Fibroblast of villous mesenchyme (primary cell): ENCODE measurements at regions not wholly inside any gene's neighbourhood (a gene's known extent, or its start where the extent isn't known, plus 50 kb on each side); places are given as distances from the start of the nearest gene placed in this dataset.

Source experiments
- DNase-seq: peaks from one replicate; pipeline ENCODE4 v3.0.0-alpha.2; 2010; ENCODE audit warnings: low read depth
- H3K4me3 ChIP-seq: 2 replicates; pipeline ENCODE4 v1.5.1; 2011; ENCODE audit warnings: low read depth, mild to moderate bottlenecking, low read length
- TF ChIP-seq, protein P1 (sequence below): IDR thresholded peaks from 2 replicates; pipeline ENCODE4 v1.5.1; 2012; ENCODE audit warnings: low read depth, mild to moderate bottlenecking, low read length; ENCODE audit not compliant: insufficient read depth

- no peak overlapping the region for H3K4me3 ChIP-seq
- no peak for DNase-seq
- TF ChIP-seq, protein P1, sequence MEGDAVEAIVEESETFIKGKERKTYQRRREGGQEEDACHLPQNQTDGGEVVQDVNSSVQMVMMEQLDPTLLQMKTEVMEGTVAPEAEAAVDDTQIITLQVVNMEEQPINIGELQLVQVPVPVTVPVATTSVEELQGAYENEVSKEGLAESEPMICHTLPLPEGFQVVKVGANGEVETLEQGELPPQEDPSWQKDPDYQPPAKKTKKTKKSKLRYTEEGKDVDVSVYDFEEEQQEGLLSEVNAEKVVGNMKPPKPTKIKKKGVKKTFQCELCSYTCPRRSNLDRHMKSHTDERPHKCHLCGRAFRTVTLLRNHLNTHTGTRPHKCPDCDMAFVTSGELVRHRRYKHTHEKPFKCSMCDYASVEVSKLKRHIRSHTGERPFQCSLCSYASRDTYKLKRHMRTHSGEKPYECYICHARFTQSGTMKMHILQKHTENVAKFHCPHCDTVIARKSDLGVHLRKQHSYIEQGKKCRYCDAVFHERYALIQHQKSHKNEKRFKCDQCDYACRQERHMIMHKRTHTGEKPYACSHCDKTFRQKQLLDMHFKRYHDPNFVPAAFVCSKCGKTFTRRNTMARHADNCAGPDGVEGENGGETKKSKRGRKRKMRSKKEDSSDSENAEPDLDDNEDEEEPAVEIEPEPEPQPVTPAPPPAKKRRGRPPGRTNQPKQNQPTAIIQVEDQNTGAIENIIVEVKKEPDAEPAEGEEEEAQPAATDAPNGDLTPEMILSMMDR, result no peak
Observed at GRCh38 chr9:96164268-96164683, 137.7 kb downstream of the HSD17B3 start.

GRCh38 chr9:96163712-96164111, 138.3 kb downstream of the HSD17B3 start:
- no peak overlapping the region for H3K4me3 ChIP-seq
- TF ChIP-seq, protein P1, result no peak
- no peak for DNase-seq

DNA sequence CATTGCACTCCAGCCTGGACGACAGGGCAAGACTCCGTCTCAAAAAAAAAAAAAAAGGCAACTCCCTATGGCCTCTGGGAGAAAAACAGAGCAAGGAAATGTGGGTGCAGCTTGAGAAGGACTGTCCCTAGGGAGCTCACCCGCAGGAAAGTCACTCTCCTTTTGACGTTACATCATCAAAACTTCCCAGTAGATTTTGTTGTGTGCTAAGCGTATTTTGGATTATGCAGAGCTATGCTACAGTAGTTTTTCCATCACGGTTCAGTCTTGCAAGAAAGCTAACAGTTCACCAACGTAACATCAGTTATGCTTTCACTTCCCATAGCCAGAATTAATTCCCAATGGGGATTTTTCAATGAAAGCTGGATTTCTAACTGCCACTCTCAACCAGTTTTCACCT, 138.8 kb downstream of the HSD17B3 start:
- TF ChIP-seq, protein P1, result no peak
- no peak overlapping the region for H3K4me3 ChIP-seq
- DNase-seq, result no peak

DNA sequence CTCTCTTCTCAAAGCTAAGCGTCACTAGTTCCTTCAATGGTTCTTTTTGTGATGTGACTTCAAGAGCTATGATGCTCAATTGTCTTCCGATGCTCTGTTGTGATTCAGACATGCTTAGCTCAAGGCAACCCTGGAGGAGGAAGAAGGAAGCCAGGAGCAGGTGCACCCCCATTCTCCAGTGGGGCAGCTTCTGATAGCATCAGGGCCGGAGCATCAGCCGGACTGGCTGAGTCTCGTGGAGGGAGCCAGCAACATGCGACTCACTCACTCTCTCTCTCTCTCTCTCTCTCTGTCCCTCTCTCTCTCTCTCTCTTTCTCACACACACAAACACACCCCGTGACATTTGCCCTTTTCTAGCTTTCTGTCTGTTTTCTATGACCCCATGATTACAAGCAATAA, 140.2 kb downstream of the HSD17B3 start:
- H3K4me3 ChIP-seq, result no peak overlapping the region
- TF ChIP-seq, protein P1, result no peak
- DNase-seq, result no peak

DNA sequence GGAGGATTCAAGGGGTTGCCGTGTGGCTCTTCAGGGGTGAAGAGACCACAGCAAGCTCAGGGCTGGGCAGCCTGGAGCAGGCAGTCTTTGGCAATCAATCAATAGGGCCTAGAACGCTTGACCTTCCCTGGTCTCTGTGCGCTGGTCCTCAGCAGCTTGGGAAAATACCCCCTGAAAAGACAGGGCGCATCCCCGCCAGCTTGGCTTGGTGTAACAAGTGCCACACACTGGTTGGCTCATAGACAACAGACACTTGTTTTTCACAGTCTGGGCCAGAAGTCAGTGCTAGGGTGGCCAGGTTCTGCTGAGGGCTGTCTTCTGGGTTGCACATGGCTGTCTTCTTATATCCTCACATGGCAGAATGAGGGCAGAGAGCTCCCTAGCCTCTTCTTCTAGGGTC, 141.1 kb downstream of the HSD17B3 start:
- no peak overlapping the region for H3K4me3 ChIP-seq
- TF ChIP-seq, protein P1, result no peak
- no peak for DNase-seq

GRCh38 chr9:96160168-96160567, 141.8 kb downstream of the HSD17B3 start:
- TF ChIP-seq, protein P1, result no peak
- no peak for DNase-seq
- no peak overlapping the region for H3K4me3 ChIP-seq

DNA sequence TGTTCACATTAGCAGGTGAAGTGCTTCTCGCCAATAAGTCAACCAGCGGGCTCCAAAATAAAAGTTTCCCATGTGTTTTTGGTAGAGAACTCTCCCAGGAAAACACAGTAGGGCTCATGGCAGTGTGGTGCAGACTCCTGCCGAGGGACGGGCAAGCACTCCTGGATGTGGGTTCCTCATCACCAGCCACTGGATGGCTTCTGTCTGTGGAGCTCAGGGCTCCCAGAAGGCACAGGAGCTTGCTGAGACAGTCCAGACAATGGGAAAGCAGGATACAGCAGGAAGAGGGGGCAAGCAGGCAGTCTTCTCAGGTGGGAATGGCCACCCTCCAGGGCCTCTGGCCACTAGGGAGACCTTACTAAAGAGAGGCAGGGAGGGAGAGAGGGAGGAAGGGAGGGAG, 142.4 kb downstream of the HSD17B3 start:
- DNase-seq, result no peak
- TF ChIP-seq, protein P1, result no peak

More for the DNA sequence above, 142.4 kb downstream of the HSD17B3 start:
- H3K4me3 ChIP-seq, result no peak overlapping the region
